A549 (cell line): ENCODE measurements at regions not wholly inside any gene's neighbourhood (a gene's known extent, or its start where the extent isn't known, plus 50 kb on each side); places are given as distances from the start of the nearest gene placed in this dataset.

Experiments
- CEBPB ChIP-seq, 2 experiments: fragments of >200 bp in 1 of 2; sonication (Bioruptor Twin) in 1 of 2; formaldehyde crosslinking in 1 of 2; IDR thresholded peaks; 2 replicates each; pipeline ENCODE4 v1.6.1; 2012 to 2016
- EP300 ChIP-seq, 2 experiments: fragments of >200 bp; sonication (Bioruptor Twin); formaldehyde crosslinking; IDR thresholded peaks; 2 replicates in 1 of 2; 3 replicates in 1 of 2; pipeline ENCODE4 v1.6.1; 2016 to 2017
- MYC ChIP-seq: IDR thresholded peaks from 2 replicates; pipeline ENCODE4 v1.6.1; 2012; ENCODE audit warnings: mild to moderate bottlenecking, inconsistent platforms, low read length, improper control_type of control experiment, borderline replicate concordance
- POLR2A ChIP-seq: IDR thresholded peaks from 2 replicates; pipeline ENCODE4 v1.6.1; 2012; ENCODE audit warnings: mild to moderate bottlenecking, low read length
- TF ChIP-seq, protein P1 (sequence below): fragments of 150-350 bp; IDR thresholded peaks from 2 replicates; pipeline ENCODE4 v1.6.1; 2014; ENCODE audit warnings: low read depth, mild to moderate bottlenecking, low read length
- TF ChIP-seq, protein P2 (sequence below): IDR thresholded peaks from 2 replicates; pipeline ENCODE4 v1.6.1; 2012

GRCh38 chr12:70178038-70178437 lies 65.2 kb upstream of the CNOT2 start:
- TF ChIP-seq MYC (no peak), CEBPB (IDR thresholded peaks at IDR 0.05) (no peak), EP300 (IDR thresholded peaks at IDR 0.05) (no peak), POLR2A (no peak)
- TF ChIP-seq, protein P1, sequence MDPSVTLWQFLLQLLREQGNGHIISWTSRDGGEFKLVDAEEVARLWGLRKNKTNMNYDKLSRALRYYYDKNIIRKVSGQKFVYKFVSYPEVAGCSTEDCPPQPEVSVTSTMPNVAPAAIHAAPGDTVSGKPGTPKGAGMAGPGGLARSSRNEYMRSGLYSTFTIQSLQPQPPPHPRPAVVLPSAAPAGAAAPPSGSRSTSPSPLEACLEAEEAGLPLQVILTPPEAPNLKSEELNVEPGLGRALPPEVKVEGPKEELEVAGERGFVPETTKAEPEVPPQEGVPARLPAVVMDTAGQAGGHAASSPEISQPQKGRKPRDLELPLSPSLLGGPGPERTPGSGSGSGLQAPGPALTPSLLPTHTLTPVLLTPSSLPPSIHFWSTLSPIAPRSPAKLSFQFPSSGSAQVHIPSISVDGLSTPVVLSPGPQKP = no peak
- TF ChIP-seq, protein P2, sequence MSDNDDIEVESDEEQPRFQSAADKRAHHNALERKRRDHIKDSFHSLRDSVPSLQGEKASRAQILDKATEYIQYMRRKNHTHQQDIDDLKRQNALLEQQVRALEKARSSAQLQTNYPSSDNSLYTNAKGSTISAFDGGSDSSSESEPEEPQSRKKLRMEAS = no peak
